Nephron (organoid): ENCODE measurements at regions not wholly inside any gene's neighbourhood (a gene's known extent, or its start where the extent isn't known, plus 50 kb on each side); places are given as distances from the start of the nearest gene placed in this dataset.

Experiments
- H3K27ac Mint-ChIP-seq, 3 experiments: 2 replicates each; pipeline ENCODE4 v1.8.0; 2020; ENCODE audit warnings: mixed read lengths in 3 of 3, mild to moderate bottlenecking in 2 of 3, moderate library complexity in 1 of 3
- H3K27me3 Mint-ChIP-seq: 2 replicates; pipeline ENCODE4 v1.8.0; 2021; ENCODE audit warnings: low read depth, mild to moderate bottlenecking, moderate library complexity, mixed read lengths
- H3K36me3 Mint-ChIP-seq: 2 replicates; pipeline ENCODE4 v1.8.0; 2020; ENCODE audit warnings: low read depth, mixed read lengths
- H3K4me1 Mint-ChIP-seq: 2 replicates; pipeline ENCODE4 v1.8.0; 2020; ENCODE audit warnings: mixed read lengths
- H3K4me3 Mint-ChIP-seq, 3 experiments: 2 replicates each; pipeline ENCODE4 v1.8.0; 2020; ENCODE audit warnings: mild to moderate bottlenecking in 3 of 3, mixed read lengths in 3 of 3, moderate library complexity in 2 of 3
- H3K9me3 Mint-ChIP-seq: 2 replicates; pipeline ENCODE4 v1.8.0; 2020; ENCODE audit warnings: mixed read lengths
- TF ChIP-seq, protein P1 (sequence below), 3 experiments: fragments of 200-600 bp; sonication (generic); IDR thresholded peaks; one replicate each; pipeline ENCODE4 v1.5.0; 2021; ENCODE audit warnings: antibody characterized with exemption in 3 of 3; ENCODE audit not compliant: unreplicated experiment in 3 of 3

DNA sequence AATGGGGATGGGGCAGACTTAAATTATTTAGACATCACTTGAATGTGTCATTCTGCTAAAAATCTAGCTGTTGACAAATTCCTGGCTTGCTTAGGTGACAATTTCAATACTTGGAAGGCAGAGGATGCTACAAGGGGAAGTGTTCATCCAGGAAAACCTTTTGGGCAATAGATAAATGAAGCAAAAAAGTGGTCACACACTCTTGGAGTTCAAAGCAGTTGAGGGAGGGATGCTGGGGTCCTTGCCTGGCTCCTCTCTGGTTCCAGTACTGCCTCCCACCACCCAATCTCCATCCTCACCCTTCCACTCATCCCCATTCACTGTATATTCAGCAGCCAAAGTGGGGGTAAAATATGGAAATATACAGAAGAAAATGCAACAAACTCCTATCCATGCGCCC, 52.6 kb upstream of the FRMD4B start:
- no peak overlapping the region for H3K4me3 Mint-ChIP-seq
- no peaks in the 10 kb centered on the region for H3K36me3 Mint-ChIP-seq
- peaks cover 42% of the 10 kb centered on the region for H3K4me1 Mint-ChIP-seq
- H3K27ac Mint-ChIP-seq = no peak overlapping the region
- H3K27me3 Mint-ChIP-seq = no peaks in the 10 kb centered on the region
- H3K9me3 Mint-ChIP-seq = no peaks in the 10 kb centered on the region
- TF ChIP-seq, protein P1, sequence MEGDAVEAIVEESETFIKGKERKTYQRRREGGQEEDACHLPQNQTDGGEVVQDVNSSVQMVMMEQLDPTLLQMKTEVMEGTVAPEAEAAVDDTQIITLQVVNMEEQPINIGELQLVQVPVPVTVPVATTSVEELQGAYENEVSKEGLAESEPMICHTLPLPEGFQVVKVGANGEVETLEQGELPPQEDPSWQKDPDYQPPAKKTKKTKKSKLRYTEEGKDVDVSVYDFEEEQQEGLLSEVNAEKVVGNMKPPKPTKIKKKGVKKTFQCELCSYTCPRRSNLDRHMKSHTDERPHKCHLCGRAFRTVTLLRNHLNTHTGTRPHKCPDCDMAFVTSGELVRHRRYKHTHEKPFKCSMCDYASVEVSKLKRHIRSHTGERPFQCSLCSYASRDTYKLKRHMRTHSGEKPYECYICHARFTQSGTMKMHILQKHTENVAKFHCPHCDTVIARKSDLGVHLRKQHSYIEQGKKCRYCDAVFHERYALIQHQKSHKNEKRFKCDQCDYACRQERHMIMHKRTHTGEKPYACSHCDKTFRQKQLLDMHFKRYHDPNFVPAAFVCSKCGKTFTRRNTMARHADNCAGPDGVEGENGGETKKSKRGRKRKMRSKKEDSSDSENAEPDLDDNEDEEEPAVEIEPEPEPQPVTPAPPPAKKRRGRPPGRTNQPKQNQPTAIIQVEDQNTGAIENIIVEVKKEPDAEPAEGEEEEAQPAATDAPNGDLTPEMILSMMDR (IDR thresholded peaks at IDR 0.05; ENCODE audit: unreplicated experiment in 3 of 3) = no peak

GRCh38 chr3:69435274-69436265, 49.7 kb upstream of the FRMD4B start:
- no peaks in the 10 kb centered on the region for H3K36me3 Mint-ChIP-seq
- peaks cover 36% of the 10 kb centered on the region for H3K4me1 Mint-ChIP-seq
- H3K27ac Mint-ChIP-seq = no peak overlapping the region
- H3K4me3 Mint-ChIP-seq = no peak overlapping the region
- H3K27me3 Mint-ChIP-seq = no peaks in the 10 kb centered on the region
- no peaks in the 10 kb centered on the region for H3K9me3 Mint-ChIP-seq
- TF ChIP-seq, protein P1 (IDR thresholded peaks at IDR 0.05; ENCODE audit: unreplicated experiment in 3 of 3) = no peak
